Fibroblast of pulmonary artery (primary cell): ENCODE measurements at regions not wholly inside any gene's neighbourhood (a gene's known extent, or its start where the extent isn't known, plus 50 kb on each side); places are given as distances from the start of the nearest gene placed in this dataset.

Experiments used
- DNase-seq: peaks from one replicate; pipeline ENCODE4 v3.0.0-alpha.2; 2010; ENCODE audit warnings: low read depth
- H3K4me3 ChIP-seq: replicated peaks from 2 replicates; pipeline ENCODE4 v1.5.1; 2011; ENCODE audit warnings: low read depth, mild to moderate bottlenecking, control low read depth, low read length, moderate library complexity
- TF ChIP-seq, protein P1 (sequence below): IDR thresholded peaks from 2 replicates; pipeline ENCODE4 v1.5.1; 2011; ENCODE audit warnings: mild to moderate bottlenecking, control low read depth, low read length, inconsistent platforms; ENCODE audit errors: missing control alignments

DNA sequence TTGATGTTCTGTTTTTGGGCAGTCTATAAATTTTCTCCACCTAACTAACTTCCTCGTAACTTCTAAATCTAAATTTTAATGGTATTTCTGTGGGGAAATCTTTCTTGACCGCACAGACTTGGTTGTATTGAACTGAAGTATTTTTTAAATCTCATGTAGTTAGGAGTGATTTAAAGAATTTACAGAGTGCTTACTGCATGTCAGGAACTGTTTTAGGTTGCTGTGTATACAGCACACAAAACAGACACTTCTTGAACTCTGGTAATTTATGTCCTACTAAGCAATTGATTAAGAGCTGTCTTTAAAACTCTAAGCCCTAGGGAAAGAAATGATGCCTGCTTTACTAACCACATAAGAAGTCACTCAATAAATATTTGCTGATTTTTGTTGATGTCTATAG is 1350.2 kb downstream of the ZPLD1 start:
- no peak overlapping the region for H3K4me3 ChIP-seq
- TF ChIP-seq, protein P1, sequence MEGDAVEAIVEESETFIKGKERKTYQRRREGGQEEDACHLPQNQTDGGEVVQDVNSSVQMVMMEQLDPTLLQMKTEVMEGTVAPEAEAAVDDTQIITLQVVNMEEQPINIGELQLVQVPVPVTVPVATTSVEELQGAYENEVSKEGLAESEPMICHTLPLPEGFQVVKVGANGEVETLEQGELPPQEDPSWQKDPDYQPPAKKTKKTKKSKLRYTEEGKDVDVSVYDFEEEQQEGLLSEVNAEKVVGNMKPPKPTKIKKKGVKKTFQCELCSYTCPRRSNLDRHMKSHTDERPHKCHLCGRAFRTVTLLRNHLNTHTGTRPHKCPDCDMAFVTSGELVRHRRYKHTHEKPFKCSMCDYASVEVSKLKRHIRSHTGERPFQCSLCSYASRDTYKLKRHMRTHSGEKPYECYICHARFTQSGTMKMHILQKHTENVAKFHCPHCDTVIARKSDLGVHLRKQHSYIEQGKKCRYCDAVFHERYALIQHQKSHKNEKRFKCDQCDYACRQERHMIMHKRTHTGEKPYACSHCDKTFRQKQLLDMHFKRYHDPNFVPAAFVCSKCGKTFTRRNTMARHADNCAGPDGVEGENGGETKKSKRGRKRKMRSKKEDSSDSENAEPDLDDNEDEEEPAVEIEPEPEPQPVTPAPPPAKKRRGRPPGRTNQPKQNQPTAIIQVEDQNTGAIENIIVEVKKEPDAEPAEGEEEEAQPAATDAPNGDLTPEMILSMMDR, result no peak
- DNase-seq, result no peak

DNA sequence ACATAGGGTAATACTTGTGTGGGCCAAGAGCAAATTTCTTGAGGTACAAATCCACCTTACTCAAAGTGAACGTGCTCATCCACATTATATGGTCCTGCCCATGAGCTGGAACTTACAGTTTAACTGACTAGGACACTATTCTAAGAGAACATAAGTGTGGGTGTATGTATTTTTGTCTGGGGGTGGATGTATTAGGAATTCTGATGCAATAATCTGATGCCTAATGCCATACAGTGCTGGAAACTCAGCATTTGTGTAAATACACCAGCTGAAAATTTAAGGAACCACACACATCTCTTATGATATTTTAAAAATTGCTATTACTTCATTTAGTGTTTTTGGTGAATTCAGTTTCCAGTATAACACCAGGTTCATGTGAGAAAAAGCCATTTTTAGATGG is 1350.7 kb downstream of the ZPLD1 start:
- no peak overlapping the region for H3K4me3 ChIP-seq
- TF ChIP-seq, protein P1, result no peak
- DNase-seq, result no peak

DNA sequence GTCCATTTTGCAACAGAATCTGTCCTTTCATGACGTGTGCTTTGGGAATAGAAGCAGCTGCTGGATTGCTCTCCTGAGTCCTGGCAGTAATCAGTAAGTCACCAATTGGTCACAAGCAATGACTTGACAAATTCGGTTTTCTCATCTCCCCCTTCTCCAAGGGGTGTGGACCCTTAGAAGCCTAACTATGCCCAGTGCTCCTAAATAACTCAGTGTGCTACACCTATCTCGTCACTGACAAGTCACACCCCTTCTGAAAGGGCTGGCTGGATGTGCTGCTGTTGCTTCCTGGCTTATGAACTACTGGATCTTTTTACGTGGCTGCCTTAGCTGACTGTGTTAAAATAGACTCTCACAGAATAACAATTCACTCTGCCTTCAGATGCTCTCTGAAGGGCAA is 1351.5 kb downstream of the ZPLD1 start:
- TF ChIP-seq, protein P1, result no peak
- H3K4me3 ChIP-seq, result no peak overlapping the region
- no peak for DNase-seq

DNA sequence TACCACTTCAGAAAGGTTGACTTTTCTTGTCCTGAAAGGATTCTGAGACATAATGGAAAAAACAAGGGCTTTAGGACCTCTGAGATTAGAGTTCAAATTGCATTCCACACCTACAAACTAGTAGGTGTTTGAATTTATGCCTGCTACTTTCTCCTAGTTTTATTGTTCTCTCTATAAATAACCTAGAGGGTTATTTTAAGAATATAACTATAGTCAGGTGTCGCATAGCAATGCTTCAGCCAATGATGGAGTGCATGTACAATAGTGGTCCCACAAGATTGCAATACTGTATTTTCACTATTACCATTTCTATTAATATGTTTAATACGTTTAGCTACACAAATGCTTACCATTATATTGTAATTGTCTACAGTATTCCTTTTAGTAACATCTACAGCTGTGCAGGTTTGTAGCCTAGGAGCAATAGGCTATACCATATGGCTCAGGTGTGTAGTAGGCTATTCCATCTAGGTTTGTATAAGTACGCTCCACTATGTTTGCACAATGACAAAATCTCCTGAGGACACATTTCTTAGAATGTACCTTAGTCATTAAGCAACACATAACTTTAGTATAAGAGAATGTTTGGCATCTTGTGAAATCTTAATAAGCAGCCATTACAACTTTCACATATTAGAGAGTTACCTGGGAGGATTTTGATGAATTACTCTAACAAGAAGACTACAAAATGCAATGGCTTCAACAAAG is 1352.5 kb downstream of the ZPLD1 start:
- no peak overlapping the region for H3K4me3 ChIP-seq
- no peak for DNase-seq
- TF ChIP-seq, protein P1, result no peak

DNA sequence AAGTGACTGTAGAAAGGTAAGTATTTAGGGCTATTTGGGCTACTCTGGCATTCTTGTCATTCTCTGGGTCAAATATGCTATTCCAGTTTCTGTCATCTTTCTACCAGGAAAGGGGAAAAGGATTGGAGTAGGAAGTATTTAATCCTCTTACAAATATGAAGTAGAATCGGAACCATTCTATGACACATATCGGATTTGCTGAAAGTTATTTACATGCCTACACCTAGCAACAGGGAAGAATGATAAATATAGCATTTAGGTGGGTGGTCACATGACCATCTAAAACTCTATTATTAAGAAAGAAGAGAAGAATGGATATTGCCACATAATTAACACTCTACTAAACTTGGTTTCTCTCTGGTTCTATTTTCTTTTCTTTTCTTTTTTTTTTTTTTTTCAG is 1353.1 kb downstream of the ZPLD1 start:
- no peak overlapping the region for H3K4me3 ChIP-seq
- TF ChIP-seq, protein P1, result no peak
- no peak for DNase-seq

DNA sequence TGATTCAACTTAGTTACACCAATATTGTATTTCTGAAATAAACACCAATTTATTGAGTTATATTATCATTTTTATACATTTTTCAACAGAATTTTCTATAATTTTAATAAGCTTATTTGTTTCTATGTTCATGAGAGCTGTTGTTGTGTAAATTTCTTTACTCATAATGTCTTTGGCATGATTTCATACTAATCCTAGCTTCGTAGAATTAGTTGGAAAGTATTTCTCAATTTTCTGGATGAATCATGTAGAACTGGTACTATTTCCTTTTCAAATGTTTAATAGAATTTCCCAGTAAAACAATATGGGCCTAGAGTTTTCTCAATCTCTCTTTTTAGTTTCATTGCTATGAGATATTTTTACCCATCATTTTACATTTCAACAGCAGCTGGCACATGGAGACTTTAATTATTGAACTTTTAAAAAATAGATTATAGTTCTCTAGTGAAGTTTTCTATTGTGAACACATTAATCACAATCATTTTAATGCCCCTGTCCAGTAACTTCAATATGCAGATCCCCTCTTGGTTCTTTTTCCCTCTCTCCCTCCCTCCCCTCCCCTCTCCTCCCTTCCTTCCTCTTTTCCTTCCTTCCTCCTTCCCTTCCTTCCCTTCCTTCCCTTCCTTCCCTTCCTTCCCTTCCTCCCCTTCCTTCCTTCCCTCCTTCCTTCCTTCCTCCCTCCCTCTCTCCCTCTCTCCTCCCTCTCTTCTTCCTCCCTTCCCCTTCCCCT is 1357.1 kb downstream of the ZPLD1 start:
- TF ChIP-seq, protein P1, result no peak
- DNase-seq, result no peak
- no peak overlapping the region for H3K4me3 ChIP-seq
